SU-DHL-6 (cell line): ENCODE measurements at regions not wholly inside any gene's neighbourhood (a gene's known extent, or its start where the extent isn't known, plus 50 kb on each side); places are given as distances from the start of the nearest gene placed in this dataset.

Source experiments
- EZH2phosphoT487 ChIP-seq: fragments of 200-600 bp; sonication (generic), shearing (Covaris generic); conservative IDR thresholded peaks from 2 replicates; pipeline ENCODE4 v1.6.1; 2018; ENCODE audit warnings: mild to moderate bottlenecking, antibody characterized with exemption, low read length, moderate library complexity, mixed read lengths
- TF ChIP-seq, protein P1 (sequence below): fragments of 200-600 bp; sonication (generic); IDR thresholded peaks from one replicate; pipeline ENCODE4 v1.5.1; 2017; ENCODE audit warnings: antibody characterized with exemption, mild to moderate bottlenecking, low read length, moderate library complexity; ENCODE audit not compliant: insufficient read depth, poor library complexity, severe bottlenecking

DNA sequence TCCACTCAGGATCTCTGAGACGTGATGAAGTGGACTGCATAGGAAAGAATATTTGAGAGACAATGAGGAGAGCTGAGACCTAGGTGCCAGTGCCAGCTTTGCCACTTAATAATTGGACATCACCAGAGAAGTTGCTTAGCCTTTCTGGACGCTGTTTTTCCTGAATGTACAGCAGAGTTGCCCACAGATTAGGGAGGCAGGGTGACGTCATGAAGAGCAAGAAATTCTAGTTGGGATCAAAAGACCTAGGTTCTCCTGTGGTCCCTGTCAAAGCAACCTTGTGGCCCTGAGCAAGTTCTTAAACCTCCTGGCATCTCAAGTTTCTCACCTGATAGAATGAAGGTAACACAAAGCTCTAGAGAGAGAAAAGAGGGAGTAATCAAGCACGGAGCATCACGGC is 174.6 kb upstream of the TENM4 start:
- TF ChIP-seq, protein P1, sequence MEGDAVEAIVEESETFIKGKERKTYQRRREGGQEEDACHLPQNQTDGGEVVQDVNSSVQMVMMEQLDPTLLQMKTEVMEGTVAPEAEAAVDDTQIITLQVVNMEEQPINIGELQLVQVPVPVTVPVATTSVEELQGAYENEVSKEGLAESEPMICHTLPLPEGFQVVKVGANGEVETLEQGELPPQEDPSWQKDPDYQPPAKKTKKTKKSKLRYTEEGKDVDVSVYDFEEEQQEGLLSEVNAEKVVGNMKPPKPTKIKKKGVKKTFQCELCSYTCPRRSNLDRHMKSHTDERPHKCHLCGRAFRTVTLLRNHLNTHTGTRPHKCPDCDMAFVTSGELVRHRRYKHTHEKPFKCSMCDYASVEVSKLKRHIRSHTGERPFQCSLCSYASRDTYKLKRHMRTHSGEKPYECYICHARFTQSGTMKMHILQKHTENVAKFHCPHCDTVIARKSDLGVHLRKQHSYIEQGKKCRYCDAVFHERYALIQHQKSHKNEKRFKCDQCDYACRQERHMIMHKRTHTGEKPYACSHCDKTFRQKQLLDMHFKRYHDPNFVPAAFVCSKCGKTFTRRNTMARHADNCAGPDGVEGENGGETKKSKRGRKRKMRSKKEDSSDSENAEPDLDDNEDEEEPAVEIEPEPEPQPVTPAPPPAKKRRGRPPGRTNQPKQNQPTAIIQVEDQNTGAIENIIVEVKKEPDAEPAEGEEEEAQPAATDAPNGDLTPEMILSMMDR: no peak
- no peak for TF ChIP-seq EZH2phosphoT487
